ENCODE measurements at regions not wholly inside any gene's neighbourhood (a gene's known extent, or its start where the extent isn't known, plus 50 kb on each side); places are given as distances from the start of the nearest gene placed in this dataset.
A peak's percentile ranks its signal among the peaks of the same experiment; 100 is the strongest.

- TF ChIP-seq, protein P1, sequence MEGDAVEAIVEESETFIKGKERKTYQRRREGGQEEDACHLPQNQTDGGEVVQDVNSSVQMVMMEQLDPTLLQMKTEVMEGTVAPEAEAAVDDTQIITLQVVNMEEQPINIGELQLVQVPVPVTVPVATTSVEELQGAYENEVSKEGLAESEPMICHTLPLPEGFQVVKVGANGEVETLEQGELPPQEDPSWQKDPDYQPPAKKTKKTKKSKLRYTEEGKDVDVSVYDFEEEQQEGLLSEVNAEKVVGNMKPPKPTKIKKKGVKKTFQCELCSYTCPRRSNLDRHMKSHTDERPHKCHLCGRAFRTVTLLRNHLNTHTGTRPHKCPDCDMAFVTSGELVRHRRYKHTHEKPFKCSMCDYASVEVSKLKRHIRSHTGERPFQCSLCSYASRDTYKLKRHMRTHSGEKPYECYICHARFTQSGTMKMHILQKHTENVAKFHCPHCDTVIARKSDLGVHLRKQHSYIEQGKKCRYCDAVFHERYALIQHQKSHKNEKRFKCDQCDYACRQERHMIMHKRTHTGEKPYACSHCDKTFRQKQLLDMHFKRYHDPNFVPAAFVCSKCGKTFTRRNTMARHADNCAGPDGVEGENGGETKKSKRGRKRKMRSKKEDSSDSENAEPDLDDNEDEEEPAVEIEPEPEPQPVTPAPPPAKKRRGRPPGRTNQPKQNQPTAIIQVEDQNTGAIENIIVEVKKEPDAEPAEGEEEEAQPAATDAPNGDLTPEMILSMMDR (IDR thresholded peaks at IDR 0.05; ENCODE audit: insufficient read depth, low read depth, low read length, missing control alignments): no peak
- no peak overlapping the region for H3K4me3 ChIP-seq (ENCODE audit: low read length)
- DNase-seq (ENCODE audit: low read depth): no peak
Measured at GRCh38 chr10:2935647-2936386, 131.5 kb upstream of the PFKP start.

GRCh38 chr10:2933924-2934323 is 133.4 kb upstream of the PFKP start:
- no peak for DNase-seq (ENCODE audit: low read depth)
- no peak overlapping the region for H3K4me3 ChIP-seq (ENCODE audit: low read length)
- TF ChIP-seq, protein P1 (IDR thresholded peaks at IDR 0.05; ENCODE audit: insufficient read depth, low read depth, low read length, missing control alignments): no peak

DNA sequence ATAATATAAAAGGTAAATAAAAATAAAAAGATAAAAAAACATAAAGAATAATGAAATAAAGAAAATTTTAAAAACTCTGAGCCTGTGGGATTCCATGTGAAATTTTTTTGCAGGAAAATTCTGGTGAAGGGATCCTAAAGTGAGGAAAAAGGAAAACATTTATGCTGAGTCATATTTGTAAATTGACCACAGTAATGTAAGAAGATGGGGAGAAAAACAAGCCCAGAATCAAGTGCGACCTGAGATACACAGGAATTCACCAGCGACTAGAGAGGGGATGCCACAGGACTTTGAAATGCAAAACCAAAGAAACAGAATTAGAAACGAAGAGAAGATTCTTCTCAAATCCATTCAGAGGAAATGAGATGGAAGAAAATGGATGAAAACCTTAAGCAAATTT is 133.8 kb upstream of the PFKP start:
- TF ChIP-seq, protein P1 (IDR thresholded peaks at IDR 0.05; ENCODE audit: insufficient read depth, low read depth, low read length, missing control alignments): no peak
- H3K4me3 ChIP-seq (ENCODE audit: low read length): no peak overlapping the region
- no peak for DNase-seq (ENCODE audit: low read depth)

DNA sequence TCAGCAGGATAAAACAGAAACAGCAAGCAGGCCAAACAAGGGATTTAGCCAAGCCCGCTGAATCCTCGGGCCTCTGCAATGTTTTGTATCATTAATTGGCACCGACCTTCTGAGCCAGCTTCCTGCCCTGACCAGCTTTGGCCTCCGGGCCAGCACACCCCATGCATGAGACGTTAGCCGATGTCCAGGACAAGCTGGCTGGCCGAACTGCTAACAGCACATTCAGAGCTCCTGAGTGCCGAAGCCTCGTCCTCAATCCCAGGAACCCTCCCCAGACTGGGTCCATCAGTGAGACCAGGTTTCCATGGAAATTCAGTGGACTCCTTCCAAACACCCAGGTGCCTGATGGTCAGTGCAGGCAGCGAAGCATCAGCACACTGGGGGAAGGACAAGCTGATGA is 134.3 kb upstream of the PFKP start:
- TF ChIP-seq, protein P1 (IDR thresholded peaks at IDR 0.05; ENCODE audit: insufficient read depth, low read depth, low read length, missing control alignments): no peak
- H3K4me3 ChIP-seq (ENCODE audit: low read length): no peak overlapping the region
- DNase-seq (ENCODE audit: low read depth): no peak

- DNase-seq (ENCODE audit: low read depth): no peak
- TF ChIP-seq, protein P1 (IDR thresholded peaks at IDR 0.05; ENCODE audit: insufficient read depth, low read depth, low read length, missing control alignments): no peak
- H3K4me3 ChIP-seq (ENCODE audit: low read length): no peak overlapping the region
Measured at GRCh38 chr10:2929480-2930258, 137.7 kb upstream of the PFKP start.

DNA sequence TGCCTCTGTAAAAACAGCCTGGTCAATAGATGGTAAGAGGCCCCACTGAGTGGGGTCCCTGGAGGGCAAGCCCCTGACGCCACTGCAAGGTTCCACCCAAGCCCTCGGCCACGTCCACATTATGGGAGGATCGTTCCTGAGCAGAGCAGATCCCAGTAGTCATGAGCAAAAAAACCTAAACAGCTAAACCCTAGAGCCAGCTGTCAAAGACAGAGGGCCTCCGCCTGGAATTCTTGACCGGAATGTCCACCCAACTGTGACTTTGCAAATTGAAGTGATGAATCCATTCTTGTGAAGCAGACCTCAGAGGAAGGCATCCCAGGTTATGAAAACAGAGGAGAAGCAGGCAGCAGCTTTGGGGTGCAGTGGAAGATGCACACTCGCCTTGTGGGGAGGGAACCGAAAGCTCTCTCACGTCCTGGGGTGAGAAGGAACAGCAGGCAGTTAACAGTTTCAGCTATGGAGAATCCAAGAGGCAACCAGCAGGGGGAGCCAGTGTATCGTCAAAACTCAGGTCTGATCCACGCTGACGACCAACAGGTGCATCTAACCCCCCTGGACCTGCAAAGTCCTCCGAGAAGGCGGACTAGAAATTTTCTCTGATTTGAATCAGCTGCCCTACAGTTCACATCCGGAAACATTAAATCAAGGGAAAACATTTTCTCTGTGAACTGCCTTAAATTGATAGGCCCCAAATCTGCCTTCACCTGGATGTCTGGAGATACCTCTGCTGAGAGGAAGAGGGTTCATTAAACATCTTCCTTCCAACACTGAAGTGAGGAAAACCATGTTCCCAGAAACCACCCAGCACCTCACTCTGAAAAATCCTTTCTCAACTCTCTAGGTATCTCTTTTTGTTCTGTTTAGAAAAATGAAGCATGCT is 139.1 kb upstream of the PFKP start:
- TF ChIP-seq, protein P1 (IDR thresholded peaks at IDR 0.05; ENCODE audit: insufficient read depth, low read depth, low read length, missing control alignments): peak; percentile 59
- DNase-seq (ENCODE audit: low read depth): peak; percentile 61
- no peak overlapping the region for H3K4me3 ChIP-seq (ENCODE audit: low read length)

All from epithelial cell of esophagus (primary cell).